ENCODE measurements at regions not wholly inside any gene's neighbourhood (a gene's known extent, or its start where the extent isn't known, plus 50 kb on each side); places are given as distances from the start of the nearest gene placed in this dataset.

- no peaks in the 10 kb centered on the region for H4K20me1 ChIP-seq (ENCODE audit: insufficient read depth, low read length)
- no peaks in the 10 kb centered on the region; the same call in 1 of the 2 replicates for H3K4me1 ChIP-seq (ENCODE audit: control insufficient read depth, insufficient read depth, low read length)
- no peak overlapping the region for H3K23ac ChIP-seq (ENCODE audit: low read depth, low read length)
- TF ChIP-seq NFE2L2 (IDR thresholded peaks at IDR 0.05; ENCODE audit: low read depth, low read length): peak; percentile 66
- TF ChIP-seq CHD1 (IDR thresholded peaks at IDR 0.05; ENCODE audit: low read depth, low read length): no peak
- no peak for TF ChIP-seq MAFK (IDR thresholded peaks at IDR 0.05; ENCODE audit: low read depth, low read length)
- TF ChIP-seq RAD21 (IDR thresholded peaks at IDR 0.05; ENCODE audit: low read length): no peak
- dilution Hi-C loops (cut with HindIII; ENCODE audit: low sequenced_read_pairs, unreplicated experiment): no loop called here
- intact Hi-C loops (cut with micrococcal nuclease): no loop called here
- H2AK5ac ChIP-seq (ENCODE audit: low read depth, low read length): no peak overlapping the region
- H3K27ac ChIP-seq (ENCODE audit: insufficient read depth, low read length): no peak overlapping the region
- POLR2A ChIA-PET (ENCODE audit: unreplicated experiment): no interaction called here
- no peak overlapping the region for H3K9ac ChIP-seq (ENCODE audit: low read depth, low read length)
- no peaks in the 10 kb centered on the region for H3K9me3 ChIP-seq (ENCODE audit: control insufficient read depth, insufficient read depth, low read length)
- DNase-seq (no peak), ATAC-seq (ENCODE audit: low read depth) (no peak)
- no peak overlapping the region for H2BK20ac ChIP-seq (ENCODE audit: low read depth, low read length)
- no peaks in the 10 kb centered on the region for H3K27me3 ChIP-seq (ENCODE audit: control insufficient read depth, insufficient read depth, low read length)
- H2BK120ac ChIP-seq (ENCODE audit: low read depth, low read length): no peak overlapping the region
- CTCF ChIA-PET: no interaction called here
- WGBS, 2 experiments (ENCODE audit: extremely low coverage in 2 of 2, insufficient read length in 1 of 2): no CpG with 5 or more reads among the region's 1 CpG
- no peak overlapping the region for H3K14ac ChIP-seq (replicated peaks; ENCODE audit: low read depth, low read length)
- no peak overlapping the region for H3K4me3 ChIP-seq (ENCODE audit: insufficient read depth, low read depth, low read length)
- H2BK5ac ChIP-seq (ENCODE audit: low read depth, low read length, poor library complexity, severe bottlenecking): no peak overlapping the region
- no peak overlapping the region for H4K8ac ChIP-seq (ENCODE audit: low read depth in 2 of 2, low read length in 2 of 2)
- no peak overlapping the region for H3K18ac ChIP-seq (ENCODE audit: low read depth, low read length)
- no peak overlapping the region for H4K5ac ChIP-seq (ENCODE audit: low read depth, low read length)
- H3K56ac ChIP-seq (ENCODE audit: extremely low read depth, insufficient read depth, low read length): no peak overlapping the region
- H3K79me1 ChIP-seq (ENCODE audit: low read depth in 1 of 2, low read length in 2 of 2): no peaks in the 10 kb centered on the region
- H2BK15ac ChIP-seq (ENCODE audit: low read depth, low read length): no peak overlapping the region
- peaks cover 5% of the 10 kb centered on the region; the same call in 1 of the 2 replicates for H3K9me1 ChIP-seq (ENCODE audit: insufficient read depth, low read length)
- no peak overlapping the region for H2AK9ac ChIP-seq (replicated peaks; ENCODE audit: low read depth, low read length, poor library complexity)
- in situ Hi-C loops (cut with MboI; ENCODE audit: low sequenced_read_pairs): no loop called here
- no peak overlapping the region for H2AFZ ChIP-seq (replicated peaks; ENCODE audit: low read length, poor library complexity)
- no TSS peak for BruUV-seq (replicated peaks)
- H3K36me3 ChIP-seq (ENCODE audit: control insufficient read depth, insufficient read depth, low read length): no peaks in the 10 kb centered on the region
- no peak overlapping the region for H3K4me2 ChIP-seq (ENCODE audit: low read depth, low read length)
- no peak overlapping the region for H3K4ac ChIP-seq (ENCODE audit: low read depth, low read length)
- no peak overlapping the region for H4K91ac ChIP-seq (ENCODE audit: insufficient read depth, low read depth, low read length)
Observed at GRCh38 chr4:111326450-111326849, 703.6 kb upstream of the PITX2 start.

All from IMR-90 (cell line).